GM12865 (cell line): ENCODE measurements at regions not wholly inside any gene's neighbourhood (a gene's known extent, or its start where the extent isn't known, plus 50 kb on each side); places are given as distances from the start of the nearest gene placed in this dataset.
A peak's percentile ranks its signal among the peaks of the same experiment; 100 is the strongest.

Experiments used
- DNase-seq: peaks from one replicate; pipeline ENCODE4 v3.0.0; 2010; ENCODE audit warnings: low read depth
- H3K4me3 ChIP-seq: 2 replicates; pipeline ENCODE4 v1.5.1; 2011; ENCODE audit warnings: mild to moderate bottlenecking, low read depth, low read length, control low read depth
- TF ChIP-seq, protein P1 (sequence below): IDR thresholded peaks from 2 replicates; pipeline ENCODE4 v1.5.1; 2011; ENCODE audit warnings: low read length, control low read depth, low read depth, inconsistent platforms; ENCODE audit not compliant: insufficient read depth; ENCODE audit errors: missing control alignments

DNA sequence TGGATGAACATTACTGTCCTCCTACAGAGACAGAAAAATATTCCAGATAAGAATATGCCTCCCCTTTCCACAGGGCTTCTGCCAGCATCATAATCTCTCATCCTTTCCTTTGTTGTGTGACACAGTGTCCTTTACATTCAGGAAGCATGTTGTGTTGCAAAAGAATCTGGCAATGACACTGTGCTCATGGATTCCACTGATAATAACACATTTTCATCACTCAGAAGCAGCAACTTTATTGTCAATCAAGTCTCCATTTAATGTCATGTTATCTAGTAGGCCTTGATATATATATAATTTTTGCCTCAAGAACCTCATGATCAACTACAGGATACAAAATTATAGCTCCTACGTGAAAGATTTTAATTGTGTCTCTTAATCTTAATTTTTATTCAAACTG is 833.9 kb downstream of the FSTL5 start:
- no peak overlapping the region for H3K4me3 ChIP-seq
- DNase-seq: no peak
- TF ChIP-seq, protein P1, sequence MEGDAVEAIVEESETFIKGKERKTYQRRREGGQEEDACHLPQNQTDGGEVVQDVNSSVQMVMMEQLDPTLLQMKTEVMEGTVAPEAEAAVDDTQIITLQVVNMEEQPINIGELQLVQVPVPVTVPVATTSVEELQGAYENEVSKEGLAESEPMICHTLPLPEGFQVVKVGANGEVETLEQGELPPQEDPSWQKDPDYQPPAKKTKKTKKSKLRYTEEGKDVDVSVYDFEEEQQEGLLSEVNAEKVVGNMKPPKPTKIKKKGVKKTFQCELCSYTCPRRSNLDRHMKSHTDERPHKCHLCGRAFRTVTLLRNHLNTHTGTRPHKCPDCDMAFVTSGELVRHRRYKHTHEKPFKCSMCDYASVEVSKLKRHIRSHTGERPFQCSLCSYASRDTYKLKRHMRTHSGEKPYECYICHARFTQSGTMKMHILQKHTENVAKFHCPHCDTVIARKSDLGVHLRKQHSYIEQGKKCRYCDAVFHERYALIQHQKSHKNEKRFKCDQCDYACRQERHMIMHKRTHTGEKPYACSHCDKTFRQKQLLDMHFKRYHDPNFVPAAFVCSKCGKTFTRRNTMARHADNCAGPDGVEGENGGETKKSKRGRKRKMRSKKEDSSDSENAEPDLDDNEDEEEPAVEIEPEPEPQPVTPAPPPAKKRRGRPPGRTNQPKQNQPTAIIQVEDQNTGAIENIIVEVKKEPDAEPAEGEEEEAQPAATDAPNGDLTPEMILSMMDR: no peak

DNA sequence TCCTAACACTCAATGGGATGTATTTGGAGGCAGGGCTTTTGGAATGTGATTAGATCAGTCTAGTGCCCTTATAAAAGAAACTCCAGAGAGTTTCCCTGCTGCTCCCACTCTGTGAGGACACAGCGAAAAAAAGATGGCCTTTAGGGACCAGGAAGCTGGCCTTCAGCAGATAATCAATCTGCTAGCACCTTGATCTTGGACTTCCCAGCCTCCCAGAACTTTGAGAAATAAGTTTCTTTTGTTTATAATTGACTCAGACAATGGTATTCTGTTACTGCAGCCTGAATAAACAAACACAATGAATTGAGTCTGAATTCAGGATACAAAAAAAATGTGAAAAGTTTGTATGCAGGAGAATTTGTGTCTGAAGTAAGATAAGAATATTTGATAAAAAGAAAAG is 842.1 kb downstream of the FSTL5 start:
- H3K4me3 ChIP-seq: no peak overlapping the region
- TF ChIP-seq, protein P1: no peak
- DNase-seq: no peak

DNA sequence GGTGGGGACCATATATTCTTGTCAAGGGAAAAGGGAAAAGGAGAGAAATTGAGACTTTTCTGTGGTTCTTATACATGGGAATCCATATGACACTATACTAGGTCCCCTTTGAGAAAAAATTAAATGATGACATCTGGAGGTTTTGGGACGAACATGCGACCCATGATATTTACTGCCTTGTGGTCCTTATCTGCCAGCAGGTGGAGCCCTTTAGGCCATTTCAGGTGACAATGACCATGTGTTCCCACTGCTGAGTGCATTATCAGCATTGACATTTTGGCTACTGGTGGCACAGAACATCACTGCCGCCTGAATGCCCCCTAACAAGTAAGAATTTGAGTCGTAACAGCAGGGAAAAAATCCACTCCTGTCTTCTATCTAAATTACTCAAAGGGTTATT is 843.4 kb downstream of the FSTL5 start:
- DNase-seq: peak; percentile 68
- TF ChIP-seq, protein P1: peak; percentile 74
- H3K4me3 ChIP-seq: no peak overlapping the region

DNA sequence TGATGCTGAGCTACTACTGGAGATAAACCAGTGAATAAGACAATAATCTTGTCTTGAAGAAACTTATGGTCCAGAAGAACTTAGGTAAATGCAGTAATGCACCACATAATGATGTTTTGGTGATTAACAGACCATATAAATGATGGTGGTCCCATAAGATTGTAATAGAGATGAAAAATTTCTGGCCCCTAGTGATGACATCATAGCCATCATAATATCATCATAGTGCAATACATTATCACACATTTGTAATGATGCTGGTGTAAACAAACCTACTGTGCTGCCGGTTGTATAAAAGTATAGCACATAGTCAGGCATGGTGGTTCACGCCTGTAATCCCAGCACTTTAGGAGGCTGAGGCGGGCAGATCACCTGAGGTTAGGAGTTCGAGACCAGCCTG is 846.8 kb downstream of the FSTL5 start:
- DNase-seq: no peak
- TF ChIP-seq, protein P1: no peak
- no peak overlapping the region for H3K4me3 ChIP-seq

DNA sequence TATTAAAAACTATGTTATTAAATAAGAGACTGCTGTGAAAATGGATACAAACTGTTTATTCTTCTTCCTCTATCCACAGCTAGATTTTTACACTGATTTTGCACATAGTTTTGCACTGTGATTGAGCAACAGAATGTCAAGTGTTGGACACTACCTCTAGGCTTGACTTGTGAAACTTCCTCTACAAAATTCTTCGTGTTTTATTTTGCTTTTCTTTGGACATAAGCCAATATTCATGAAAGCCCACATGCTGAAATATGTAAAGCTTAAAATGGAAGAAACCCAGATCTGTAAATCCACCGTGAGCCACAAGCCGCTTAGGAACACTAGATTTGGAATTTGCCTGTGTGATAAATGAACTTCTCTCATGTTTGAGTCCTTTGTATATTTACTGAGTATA is 849.4 kb downstream of the FSTL5 start:
- DNase-seq: no peak
- no peak overlapping the region for H3K4me3 ChIP-seq
- TF ChIP-seq, protein P1: no peak

DNA sequence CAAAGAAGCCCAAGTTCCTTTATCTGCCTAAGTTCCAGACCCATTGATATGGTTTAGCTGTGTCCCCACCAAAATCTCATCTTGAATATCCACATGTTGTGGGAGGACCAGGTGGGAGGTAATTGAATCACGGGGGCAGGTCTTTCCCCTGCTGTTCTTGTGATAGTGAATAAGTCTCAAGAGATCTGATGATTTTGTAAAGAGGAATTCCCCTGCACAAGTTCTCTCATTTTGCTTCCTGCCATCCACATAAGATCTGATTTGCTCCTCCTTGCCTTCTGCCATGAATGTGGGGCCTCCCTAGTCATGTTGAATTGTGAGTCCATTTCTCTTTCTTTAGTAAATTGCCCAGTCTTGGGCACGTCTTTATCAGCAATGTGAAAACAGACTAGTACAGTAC is 860.2 kb downstream of the FSTL5 start:
- DNase-seq: peak; percentile 27
- H3K4me3 ChIP-seq: peak overlapping the region; percentile 6; the same call in 1 of the 2 replicates
- TF ChIP-seq, protein P1: no peak

DNA sequence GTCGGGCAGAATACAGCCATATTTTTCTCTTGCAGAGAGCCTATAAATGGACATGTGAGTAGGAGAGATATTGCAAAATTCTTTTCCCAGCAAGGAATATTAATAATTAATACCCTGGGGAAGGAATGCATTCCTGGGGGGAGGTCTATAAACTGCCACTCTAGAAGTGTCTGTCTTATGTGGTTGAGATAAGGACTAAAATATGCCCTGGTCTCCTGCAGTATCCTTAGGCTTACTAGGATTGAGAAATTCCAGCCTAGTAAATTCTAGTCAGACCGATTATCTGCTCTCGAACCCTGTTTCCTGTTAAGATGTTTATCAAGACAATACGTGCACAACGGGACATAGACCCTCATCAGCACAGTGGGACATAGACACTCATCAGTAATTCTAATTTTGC is 872.6 kb downstream of the FSTL5 start:
- H3K4me3 ChIP-seq: no peak overlapping the region
- TF ChIP-seq, protein P1: no peak
- DNase-seq: no peak
